AG20443 (cell line): ENCODE measurements at regions not wholly inside any gene's neighbourhood (a gene's known extent, or its start where the extent isn't known, plus 50 kb on each side); places are given as distances from the start of the nearest gene placed in this dataset.
A peak's percentile ranks its signal among the peaks of the same experiment; 100 is the strongest.

Experiments
- DNase-seq: peaks from one replicate; pipeline ENCODE4 v3.0.0; 2012; ENCODE audit warnings: low spot score, mixed read lengths

GRCh38 chr2:23291239-23291638 is 93.7 kb upstream of the KLHL29 start:
- peak; percentile 37 for DNase-seq

- no peak for DNase-seq
These were observed 93.0 kb upstream of the KLHL29 start for GRCh38 chr2:23292024-23292423.

GRCh38 chr2:23293063-23293462 is 91.9 kb upstream of the KLHL29 start:
- peak; percentile 42 for DNase-seq

- peak; percentile 49 for DNase-seq
These were observed 91.2 kb upstream of the KLHL29 start for GRCh38 chr2:23293731-23294130.

- DNase-seq = no peak
These were observed 90.7 kb upstream of the KLHL29 start for GRCh38 chr2:23294238-23294637.

GRCh38 chr2:23296691-23297090 is 88.3 kb upstream of the KLHL29 start:
- no peak for DNase-seq

GRCh38 chr2:23297112-23297511 is 87.9 kb upstream of the KLHL29 start:
- DNase-seq = no peak

- DNase-seq = no peak
These were observed 86.4 kb upstream of the KLHL29 start for GRCh38 chr2:23298551-23298950.

GRCh38 chr2:23299476-23300195 is 85.3 kb upstream of the KLHL29 start:
- DNase-seq = no peak

- DNase-seq = no peak
These were observed 83.8 kb upstream of the KLHL29 start for GRCh38 chr2:23301136-23301535.

- no peak for DNase-seq
These were observed 82.4 kb upstream of the KLHL29 start for GRCh38 chr2:23302591-23302990.

GRCh38 chr2:23306401-23306800 is 78.6 kb upstream of the KLHL29 start:
- no peak for DNase-seq

GRCh38 chr2:23311186-23311585 is 73.8 kb upstream of the KLHL29 start:
- no peak for DNase-seq

GRCh38 chr2:23312996-23313606 is 71.9 kb upstream of the KLHL29 start:
- no peak for DNase-seq

- no peak for DNase-seq
These were observed 70.3 kb upstream of the KLHL29 start for GRCh38 chr2:23314687-23315086.

GRCh38 chr2:23320058-23320457 is 64.9 kb upstream of the KLHL29 start:
- DNase-seq = no peak

GRCh38 chr2:23321751-23322150 is 63.2 kb upstream of the KLHL29 start:
- no peak for DNase-seq

- no peak for DNase-seq
These were observed 62.3 kb upstream of the KLHL29 start for GRCh38 chr2:23322567-23323197.

GRCh38 chr2:23323198-23323916 is 61.6 kb upstream of the KLHL29 start:
- no peak for DNase-seq

- DNase-seq = no peak
These were observed 60.9 kb upstream of the KLHL29 start for GRCh38 chr2:23323917-23324680.

GRCh38 chr2:23326330-23326729 is 58.6 kb upstream of the KLHL29 start:
- no peak for DNase-seq

- DNase-seq = no peak
These were observed 57.6 kb upstream of the KLHL29 start for GRCh38 chr2:23327416-23327815.
